Amniotic stem cell (primary cell): ENCODE measurements at regions not wholly inside any gene's neighbourhood (a gene's known extent, or its start where the extent isn't known, plus 50 kb on each side); places are given as distances from the start of the nearest gene placed in this dataset.
"Not testable (repeated sequence)": the region's sequence is repeated elsewhere in the genome, so short reads cannot be mapped to it uniquely, and the experiment has no call there.

Experiments
- DNase-seq: peaks from one replicate; lab custom pipeline; 2025; lab: John Stamatoyannopoulos, UW

- not testable (repeated sequence) for DNase-seq
Measured at GRCh38 chr9:39463696-39464095, 108.2 kb downstream of the SPATA31A1 start.

GRCh38 chr9:39464122-39464777 is 108.8 kb downstream of the SPATA31A1 start:
- DNase-seq, result peak; percentile 37

- DNase-seq, result not testable (repeated sequence)
Measured at GRCh38 chr9:39474499-39474898, 119.0 kb downstream of the SPATA31A1 start.

GRCh38 chr9:39483073-39483472 is 127.6 kb downstream of the SPATA31A1 start:
- DNase-seq, result not testable (repeated sequence)

- not testable (repeated sequence) for DNase-seq
Measured at GRCh38 chr9:39483880-39484279, 128.4 kb downstream of the SPATA31A1 start.

GRCh38 chr9:39484292-39484691 is 128.8 kb downstream of the SPATA31A1 start:
- DNase-seq, result not testable (repeated sequence)

GRCh38 chr9:39487477-39487876 is 132.0 kb downstream of the SPATA31A1 start:
- not testable (repeated sequence) for DNase-seq

- DNase-seq, result not testable (repeated sequence)
Measured at GRCh38 chr9:39496248-39496647, 140.8 kb downstream of the SPATA31A1 start.

GRCh38 chr9:39503178-39503577 is 147.7 kb downstream of the SPATA31A1 start:
- DNase-seq, result not testable (repeated sequence)

GRCh38 chr9:39527387-39528029 is 172.0 kb downstream of the SPATA31A1 start:
- not testable (repeated sequence) for DNase-seq

- DNase-seq, result not testable (repeated sequence)
Measured at GRCh38 chr9:39532597-39532996, 177.1 kb downstream of the SPATA31A1 start.

- not testable (repeated sequence) for DNase-seq
Measured at GRCh38 chr9:39533001-39533762, 177.7 kb downstream of the SPATA31A1 start.

GRCh38 chr9:39533763-39534548 is 178.5 kb downstream of the SPATA31A1 start:
- DNase-seq, result not testable (repeated sequence)

GRCh38 chr9:39534897-39535296 is 179.4 kb downstream of the SPATA31A1 start:
- DNase-seq, result not testable (repeated sequence)

GRCh38 chr9:39542157-39542556 is 186.7 kb downstream of the SPATA31A1 start:
- not testable (repeated sequence) for DNase-seq

GRCh38 chr9:39545079-39545478 is 189.6 kb downstream of the SPATA31A1 start:
- not testable (repeated sequence) for DNase-seq

GRCh38 chr9:39550573-39550972 is 195.1 kb downstream of the SPATA31A1 start:
- not testable (repeated sequence) for DNase-seq

- not testable (repeated sequence) for DNase-seq
Measured at GRCh38 chr9:39551544-39551943, 196.1 kb downstream of the SPATA31A1 start.

- DNase-seq, result not testable (repeated sequence)
Measured at GRCh38 chr9:39552242-39552881, 196.9 kb downstream of the SPATA31A1 start.

- not testable (repeated sequence) for DNase-seq
Measured at GRCh38 chr9:39554352-39554751, 198.9 kb downstream of the SPATA31A1 start.

- DNase-seq, result not testable (repeated sequence)
Measured at GRCh38 chr9:39559384-39559783, 203.9 kb downstream of the SPATA31A1 start.
